Psoas muscle (tissue), 7 donors: ENCODE measurements at regions not wholly inside any gene's neighbourhood (a gene's known extent, or its start where the extent isn't known, plus 50 kb on each side); places are given as distances from the start of the nearest gene placed in this dataset.

ENCODE experiments used
- ATAC-seq, 4 donors: fragments of 200-7000 bp; cut with Tn5 transposase; one replicate each; pipeline ENCODE4 v1.9.1; 2020; ENCODE audit warnings: moderate library complexity in 3 of 4, mild to moderate bottlenecking in 2 of 4
- DNase-seq, 2 donors: peaks; one replicate each; pipeline ENCODE4 v3.0.0-alpha.2; 2020
- H3K27ac ChIP-seq: fragments of 200-600 bp; one replicate; pipeline ENCODE4 v1.8.0; 2022
- H3K27me3 ChIP-seq, 3 donors: fragments of 200-600 bp in 1 of 3; one replicate each; pipeline versions ENCODE4 v1.6.1 to v1.8.0; 2013 to 2022; ENCODE audit warnings: low read length in 2 of 3, mild to moderate bottlenecking in 2 of 3, moderate library complexity in 1 of 3; ENCODE audit not compliant: insufficient read depth in 3 of 3
- H3K36me3 ChIP-seq, 2 donors: fragments of 200-600 bp in 1 of 2; one replicate each; pipeline versions ENCODE4 v1.6.1 to v1.8.0; 2013 to 2022; ENCODE audit warnings: low read depth in 1 of 2, mild to moderate bottlenecking in 1 of 2, moderate library complexity in 1 of 2; ENCODE audit not compliant: insufficient read depth in 1 of 2
- H3K4me1 ChIP-seq: fragments of 200-600 bp; one replicate; pipeline ENCODE4 v1.8.0; 2022
- H3K4me3 ChIP-seq: fragments of 200-600 bp; one replicate; pipeline ENCODE4 v1.8.0; 2022; ENCODE audit warnings: mild to moderate bottlenecking
- H3K9me3 ChIP-seq: fragments of 200-600 bp; one replicate; pipeline ENCODE4 v1.8.0; 2022
- WGBS, 3 donors: extraction: QIAGEN DNeasy Blood & Tissue Kit; methylation state at CpG; one replicate each; pipeline versions ENCODE4 v1.1.6 to v1.1.7; 2013; 5-methylcytosine and 5-hydroxymethylcytosine counted together
- intact Hi-C, 2 donors: fragments of 100-400 bp; cut with DNase I; formaldehyde crosslinking; loops; one replicate each; pipeline versions ENCODE4 v1.11.0 to v1.14.2; 2022
- TF ChIP-seq, protein P1 (sequence below): fragments of 200-600 bp; IDR thresholded peaks from one replicate; pipeline ENCODE4 v1.8.0; 2022; ENCODE audit warnings: antibody characterized with exemption
- donor health status: healthy with polysubstance abuse.
- donor health status: DM: no; HTN: no; CAD: no; lungs with moderate emphysema.
- donor health status: Bipolar disorder and iron deficiency.
- donor health status: healthy.
- donor health status: DM: yes; HTN: yes; CAD: no.
- donor health status: DM: no; HTN: no; CAD: no.
- donor health status: DM: yes; HTN: yes; CAD: no.

DNA sequence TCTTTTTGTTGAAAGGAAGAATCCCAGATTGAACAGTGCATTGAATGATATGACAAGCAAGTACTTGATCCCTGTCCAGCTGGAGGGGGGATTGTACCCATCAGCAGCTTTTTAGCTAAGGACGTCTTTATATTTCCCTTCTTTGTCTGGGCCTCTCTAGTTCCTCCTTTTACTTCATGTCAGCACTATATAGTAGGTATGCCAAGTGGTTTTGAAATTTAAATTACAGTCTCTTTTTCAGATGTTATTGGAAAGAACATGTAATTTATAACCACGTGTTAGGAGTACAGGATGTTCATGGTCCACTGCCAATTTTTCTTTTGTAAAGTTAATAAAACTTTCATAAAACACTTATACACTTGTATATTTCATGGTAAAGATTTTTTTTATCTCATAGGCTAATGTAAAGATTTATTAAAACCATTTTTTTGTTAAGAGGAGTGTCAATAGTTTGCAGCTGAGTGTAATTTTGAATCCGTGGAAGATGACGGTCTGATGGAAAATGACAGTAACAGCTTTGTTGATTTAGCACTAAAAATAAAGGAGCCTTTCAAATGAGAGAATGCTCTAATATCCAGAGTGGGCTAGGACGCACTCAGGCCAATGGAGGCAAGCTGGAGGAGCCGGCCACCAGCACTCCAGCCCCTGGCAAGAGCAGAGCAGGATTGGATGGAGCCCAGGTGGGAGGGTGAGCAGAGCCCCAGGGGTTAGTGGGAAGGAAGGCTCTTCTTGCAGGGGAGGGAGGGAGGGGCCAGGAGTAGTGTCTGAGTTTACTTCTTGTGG, 488.3 kb downstream of the INSC start:
- H3K4me1 ChIP-seq: no peaks in the 10 kb centered on the region
- WGBS, 3 donors: 23 to 27% (median 23%) methylated on average over 6 of the region's 6 CpGs
- intact Hi-C loops: no loop called here
- TF ChIP-seq, protein P1, sequence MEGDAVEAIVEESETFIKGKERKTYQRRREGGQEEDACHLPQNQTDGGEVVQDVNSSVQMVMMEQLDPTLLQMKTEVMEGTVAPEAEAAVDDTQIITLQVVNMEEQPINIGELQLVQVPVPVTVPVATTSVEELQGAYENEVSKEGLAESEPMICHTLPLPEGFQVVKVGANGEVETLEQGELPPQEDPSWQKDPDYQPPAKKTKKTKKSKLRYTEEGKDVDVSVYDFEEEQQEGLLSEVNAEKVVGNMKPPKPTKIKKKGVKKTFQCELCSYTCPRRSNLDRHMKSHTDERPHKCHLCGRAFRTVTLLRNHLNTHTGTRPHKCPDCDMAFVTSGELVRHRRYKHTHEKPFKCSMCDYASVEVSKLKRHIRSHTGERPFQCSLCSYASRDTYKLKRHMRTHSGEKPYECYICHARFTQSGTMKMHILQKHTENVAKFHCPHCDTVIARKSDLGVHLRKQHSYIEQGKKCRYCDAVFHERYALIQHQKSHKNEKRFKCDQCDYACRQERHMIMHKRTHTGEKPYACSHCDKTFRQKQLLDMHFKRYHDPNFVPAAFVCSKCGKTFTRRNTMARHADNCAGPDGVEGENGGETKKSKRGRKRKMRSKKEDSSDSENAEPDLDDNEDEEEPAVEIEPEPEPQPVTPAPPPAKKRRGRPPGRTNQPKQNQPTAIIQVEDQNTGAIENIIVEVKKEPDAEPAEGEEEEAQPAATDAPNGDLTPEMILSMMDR: no peak
- ATAC-seq (peak in 1 of 4 donors; percentile 38), DNase-seq (peak; percentile 36 to 56)
- H3K36me3 ChIP-seq: no peaks in the 10 kb centered on the region
- no peaks in the 10 kb centered on the region for H3K9me3 ChIP-seq
- no peak overlapping the region for H3K27ac ChIP-seq
- no peaks in the 10 kb centered on the region for H3K27me3 ChIP-seq
- no peak overlapping the region for H3K4me3 ChIP-seq

DNA sequence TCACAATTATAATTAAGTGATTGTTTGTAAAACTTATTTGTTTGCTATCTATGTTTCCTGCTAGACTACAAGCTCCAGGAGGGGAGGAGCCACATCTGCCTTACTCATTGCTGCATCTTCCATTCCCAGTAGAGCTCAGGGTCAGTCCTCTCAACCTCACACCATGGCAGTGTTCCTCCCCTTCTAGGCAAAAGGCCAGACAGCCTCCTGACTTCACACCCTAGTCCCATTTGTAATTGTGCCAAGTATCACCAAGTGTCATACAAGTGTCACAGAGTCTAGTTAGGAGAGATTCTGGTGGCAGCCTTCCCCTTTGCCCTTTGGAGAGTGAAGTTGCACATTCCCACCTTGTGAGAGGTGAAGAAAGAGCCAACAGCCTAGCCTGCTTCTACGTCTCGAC, 490.4 kb downstream of the INSC start:
- ATAC-seq (no peak), DNase-seq (no peak)
- no peaks in the 10 kb centered on the region for H3K9me3 ChIP-seq
- intact Hi-C loops: no loop called here
- H3K4me1 ChIP-seq: no peaks in the 10 kb centered on the region
- H3K4me3 ChIP-seq: no peak overlapping the region
- H3K27me3 ChIP-seq: no peaks in the 10 kb centered on the region
- WGBS, 3 donors: 72 to 95% (median 78%) methylated on average over 2 of the region's 2 CpGs
- TF ChIP-seq, protein P1: no peak
- H3K27ac ChIP-seq: no peak overlapping the region
- no peaks in the 10 kb centered on the region for H3K36me3 ChIP-seq

DNA sequence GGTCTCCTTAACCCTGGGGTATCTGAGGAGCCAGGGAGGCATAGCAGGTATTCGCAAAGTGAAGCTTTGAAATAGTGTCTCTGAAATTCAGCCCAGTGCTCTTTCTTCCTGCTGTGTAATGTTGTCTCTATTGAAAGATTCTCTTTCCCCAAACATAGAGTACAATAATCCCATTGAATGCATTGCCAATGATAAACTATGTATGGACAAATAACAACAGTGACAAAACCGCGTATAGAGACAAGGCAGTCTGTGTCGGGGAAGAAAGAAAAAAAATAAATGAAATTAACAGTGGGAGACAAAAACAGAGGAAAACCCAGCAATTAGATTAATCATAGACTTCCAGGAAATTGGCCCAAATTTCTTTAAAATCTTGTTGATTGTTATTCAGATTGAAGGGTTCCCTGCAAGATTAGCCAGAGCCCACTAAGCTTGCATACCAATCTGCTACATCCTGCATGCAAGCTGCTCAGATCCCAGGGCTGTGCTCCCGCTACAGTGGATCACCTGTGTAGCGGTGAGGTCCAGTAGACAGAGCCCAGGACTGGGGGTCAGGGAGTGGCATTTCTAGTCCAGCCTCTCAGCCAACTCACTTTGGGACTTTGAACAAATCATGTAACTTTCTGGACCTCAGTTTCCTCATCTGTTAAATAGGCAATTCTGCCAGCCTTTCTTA, 492.8 kb downstream of the INSC start:
- Histone ChIP-seq H3K36me3 (no peaks in the 10 kb centered on the region), H3K9me3 (no peaks in the 10 kb centered on the region), H3K4me1 (no peaks in the 10 kb centered on the region), H3K4me3 (no peak overlapping the region), H3K27ac (no peak overlapping the region), H3K27me3 (no peaks in the 10 kb centered on the region)
- TF ChIP-seq, protein P1: no peak
- intact Hi-C loops: no loop called here
- WGBS, 3 donors: 88 to 91% (median 90%) methylated on average over 6 of the region's 6 CpGs
- no peak for ATAC-seq
- no peak for DNase-seq

DNA sequence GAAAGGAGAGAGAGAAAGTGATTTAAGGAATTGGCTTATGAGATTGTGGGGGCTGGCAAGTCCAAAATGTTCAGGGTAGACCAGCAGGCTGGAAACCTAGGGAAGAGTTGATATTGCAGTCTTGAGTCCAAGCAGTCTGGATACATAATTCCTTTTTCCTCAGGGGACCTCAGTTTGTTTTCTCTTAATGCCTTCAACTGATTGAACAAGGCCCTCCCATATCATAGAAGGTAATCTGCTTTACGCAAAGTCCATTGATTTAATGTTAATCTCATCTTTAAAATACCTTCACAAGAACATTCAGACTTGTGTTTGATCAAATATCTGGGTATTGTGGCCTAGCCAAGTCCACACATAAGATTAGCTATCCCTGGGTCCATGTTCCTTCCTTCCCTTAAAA, 494.7 kb downstream of the INSC start:
- Histone ChIP-seq H3K27ac (no peak overlapping the region), H3K4me1 (peaks cover 2% of the 10 kb centered on the region), H3K4me3 (no peak overlapping the region), H3K9me3 (no peaks in the 10 kb centered on the region), H3K27me3 (no peaks in the 10 kb centered on the region), H3K36me3 (no peaks in the 10 kb centered on the region)
- DNase-seq (no peak), ATAC-seq (no peak)
- 93 to 100% (median 100%) methylated on average over 1 of the region's 1 CpG for WGBS, 3 donors
- intact Hi-C loops: no loop called here
- TF ChIP-seq, protein P1: no peak
